ENCODE measurements at regions not wholly inside any gene's neighbourhood (a gene's known extent, or its start where the extent isn't known, plus 50 kb on each side); places are given as distances from the start of the nearest gene placed in this dataset.

DNA sequence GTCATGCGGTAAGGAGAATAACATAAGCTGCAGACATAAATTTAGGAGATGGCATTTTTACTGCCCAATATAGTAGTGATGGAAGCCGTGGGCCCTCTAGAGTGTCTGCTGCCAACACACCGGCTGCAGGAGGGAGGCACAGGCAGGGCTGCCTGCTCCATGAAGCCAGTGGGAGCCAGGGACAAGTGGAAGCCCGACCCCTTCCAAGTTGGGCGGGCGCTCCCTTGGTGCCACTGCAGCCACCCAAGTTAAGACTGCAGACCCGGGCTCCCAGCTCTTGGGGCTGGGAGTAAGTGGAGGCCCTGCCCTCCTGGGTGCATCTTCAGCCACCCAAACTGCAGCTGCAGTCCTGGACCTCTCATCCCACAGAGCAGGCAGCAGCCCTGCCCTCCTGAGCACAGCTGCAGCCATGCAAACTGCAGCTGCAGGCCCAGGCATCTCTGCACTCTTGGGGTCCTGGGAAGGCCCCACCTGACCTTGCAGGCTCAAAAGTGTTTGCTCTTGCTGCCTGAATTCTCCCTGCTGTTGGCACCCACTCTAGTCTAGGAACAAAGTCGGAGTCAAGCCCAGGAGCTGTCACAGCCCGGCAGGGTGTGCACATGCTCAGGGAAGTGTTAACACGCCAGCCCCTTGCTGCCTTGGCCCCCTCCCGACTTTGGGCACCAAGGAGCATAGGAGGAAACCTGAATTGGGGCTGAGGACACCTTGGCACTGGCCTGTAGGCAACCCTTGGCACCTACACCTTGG, 437.2 kb upstream of the PRMT6 start:
- no peaks in the 10 kb centered on the region for H3K36me3 ChIP-seq (ENCODE audit: control insufficient read depth, insufficient read depth, low read length)
- DNase-seq (ENCODE audit: low read depth) = no peak
- TF ChIP-seq, protein P1, sequence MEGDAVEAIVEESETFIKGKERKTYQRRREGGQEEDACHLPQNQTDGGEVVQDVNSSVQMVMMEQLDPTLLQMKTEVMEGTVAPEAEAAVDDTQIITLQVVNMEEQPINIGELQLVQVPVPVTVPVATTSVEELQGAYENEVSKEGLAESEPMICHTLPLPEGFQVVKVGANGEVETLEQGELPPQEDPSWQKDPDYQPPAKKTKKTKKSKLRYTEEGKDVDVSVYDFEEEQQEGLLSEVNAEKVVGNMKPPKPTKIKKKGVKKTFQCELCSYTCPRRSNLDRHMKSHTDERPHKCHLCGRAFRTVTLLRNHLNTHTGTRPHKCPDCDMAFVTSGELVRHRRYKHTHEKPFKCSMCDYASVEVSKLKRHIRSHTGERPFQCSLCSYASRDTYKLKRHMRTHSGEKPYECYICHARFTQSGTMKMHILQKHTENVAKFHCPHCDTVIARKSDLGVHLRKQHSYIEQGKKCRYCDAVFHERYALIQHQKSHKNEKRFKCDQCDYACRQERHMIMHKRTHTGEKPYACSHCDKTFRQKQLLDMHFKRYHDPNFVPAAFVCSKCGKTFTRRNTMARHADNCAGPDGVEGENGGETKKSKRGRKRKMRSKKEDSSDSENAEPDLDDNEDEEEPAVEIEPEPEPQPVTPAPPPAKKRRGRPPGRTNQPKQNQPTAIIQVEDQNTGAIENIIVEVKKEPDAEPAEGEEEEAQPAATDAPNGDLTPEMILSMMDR (IDR thresholded peaks at IDR 0.05; ENCODE audit: insufficient read depth, low read length, poor library complexity, severe bottlenecking) = no peak
- H3K4me3 ChIP-seq (ENCODE audit: low read depth, low read length) = no peak overlapping the region
- H3K27me3 ChIP-seq (ENCODE audit: control insufficient read depth, insufficient read depth, low read length) = no peaks in the 10 kb centered on the region

DNA sequence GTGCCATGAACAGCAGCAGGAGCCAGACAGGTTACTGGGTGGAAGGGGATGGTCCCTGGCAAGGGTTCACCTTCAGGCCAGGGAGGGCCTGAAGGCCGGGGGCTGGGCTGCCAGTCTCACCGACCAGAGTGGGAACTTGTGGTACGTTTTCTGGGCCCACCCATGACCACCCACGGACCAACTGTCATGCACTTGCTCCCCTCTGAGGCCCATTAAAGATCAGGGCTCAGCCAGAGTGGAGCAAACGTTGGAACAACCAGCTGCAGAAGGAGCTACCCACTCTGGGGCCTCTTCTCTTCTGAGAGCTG, 436.7 kb upstream of the PRMT6 start:
- H3K27me3 ChIP-seq (ENCODE audit: control insufficient read depth, insufficient read depth, low read length) = no peaks in the 10 kb centered on the region
- no peak for DNase-seq (ENCODE audit: low read depth)
- TF ChIP-seq, protein P1 (IDR thresholded peaks at IDR 0.05; ENCODE audit: insufficient read depth, low read length, poor library complexity, severe bottlenecking) = no peak
- no peaks in the 10 kb centered on the region for H3K36me3 ChIP-seq (ENCODE audit: control insufficient read depth, insufficient read depth, low read length)
- H3K4me3 ChIP-seq (ENCODE audit: low read depth, low read length) = no peak overlapping the region

DNA sequence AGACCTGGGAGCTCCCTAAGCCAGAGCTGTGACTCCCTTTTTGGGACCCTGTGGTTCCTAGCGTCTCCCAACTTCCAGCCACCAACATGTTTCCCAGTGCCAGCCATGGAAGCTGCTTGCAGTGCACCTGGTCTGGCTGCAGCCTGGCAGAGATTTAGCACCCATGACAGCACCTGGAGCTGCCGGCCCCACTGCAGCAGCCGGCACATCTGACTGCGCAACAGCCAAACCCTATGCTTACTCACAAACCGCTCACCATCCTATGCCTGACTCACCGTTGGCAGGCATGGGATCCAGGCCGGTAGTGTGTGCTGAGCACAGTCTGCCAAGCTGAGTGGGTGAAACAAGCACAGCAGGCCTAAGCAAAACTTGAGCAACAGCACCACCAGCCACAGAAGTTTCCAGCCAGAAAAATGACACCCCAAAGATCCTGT, 435.9 kb upstream of the PRMT6 start:
- H3K4me3 ChIP-seq (ENCODE audit: low read depth, low read length) = no peak overlapping the region
- no peaks in the 10 kb centered on the region for H3K36me3 ChIP-seq (ENCODE audit: control insufficient read depth, insufficient read depth, low read length)
- no peaks in the 10 kb centered on the region for H3K27me3 ChIP-seq (ENCODE audit: control insufficient read depth, insufficient read depth, low read length)
- TF ChIP-seq, protein P1 (IDR thresholded peaks at IDR 0.05; ENCODE audit: insufficient read depth, low read length, poor library complexity, severe bottlenecking) = peak; percentile 15
- DNase-seq (ENCODE audit: low read depth) = peak; percentile 90

DNA sequence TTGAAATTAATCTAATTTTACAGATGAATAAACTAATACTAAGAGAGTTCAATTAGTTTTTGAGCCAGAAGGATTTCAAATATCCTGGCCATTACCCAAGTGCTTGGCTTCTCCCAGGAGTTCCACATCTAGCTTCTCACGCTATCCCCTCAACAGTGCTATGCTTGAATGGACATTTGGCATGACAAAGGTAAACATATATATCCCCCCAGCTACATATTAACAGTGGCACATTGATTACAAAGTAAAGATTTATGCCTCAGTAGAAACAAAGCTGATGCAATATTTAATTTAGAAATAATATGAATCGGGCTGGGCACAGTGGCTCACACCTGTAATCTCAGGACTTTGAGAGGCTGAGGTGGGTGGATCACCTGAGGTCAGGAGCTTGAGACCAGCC, 434.6 kb upstream of the PRMT6 start:
- DNase-seq (ENCODE audit: low read depth) = peak; percentile 69
- Histone ChIP-seq H3K4me3 (ENCODE audit: low read depth, low read length) (no peak overlapping the region), H3K36me3 (ENCODE audit: control insufficient read depth, insufficient read depth, low read length) (no peaks in the 10 kb centered on the region), H3K27me3 (ENCODE audit: control insufficient read depth, insufficient read depth, low read length) (no peaks in the 10 kb centered on the region)
- TF ChIP-seq, protein P1 (IDR thresholded peaks at IDR 0.05; ENCODE audit: insufficient read depth, low read length, poor library complexity, severe bottlenecking) = no peak

DNA sequence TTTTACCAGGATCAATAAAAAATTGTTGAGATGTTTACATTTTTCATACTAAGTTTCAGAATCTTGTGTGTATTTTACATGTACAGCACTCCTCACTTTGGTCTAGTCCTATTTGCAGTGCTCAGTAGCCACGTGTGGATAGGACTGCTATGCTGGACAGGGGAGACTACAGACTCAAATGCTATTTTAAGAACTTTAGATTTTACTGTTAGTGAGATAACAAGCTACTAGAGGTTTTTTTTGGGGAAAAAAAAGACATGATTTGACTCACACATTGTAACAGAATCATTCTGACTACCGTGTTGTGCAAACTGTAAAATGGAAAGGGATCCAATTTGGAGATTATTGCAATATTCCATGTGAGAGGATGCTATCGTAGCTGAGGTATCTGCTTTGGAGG, 418.9 kb upstream of the PRMT6 start:
- TF ChIP-seq, protein P1 (IDR thresholded peaks at IDR 0.05; ENCODE audit: insufficient read depth, low read length, poor library complexity, severe bottlenecking) = no peak
- Histone ChIP-seq H3K27me3 (ENCODE audit: control insufficient read depth, insufficient read depth, low read length) (no peaks in the 10 kb centered on the region), H3K36me3 (ENCODE audit: control insufficient read depth, insufficient read depth, low read length) (no peaks in the 10 kb centered on the region), H3K4me3 (ENCODE audit: low read depth, low read length) (no peak overlapping the region)
- DNase-seq (ENCODE audit: low read depth) = no peak

DNA sequence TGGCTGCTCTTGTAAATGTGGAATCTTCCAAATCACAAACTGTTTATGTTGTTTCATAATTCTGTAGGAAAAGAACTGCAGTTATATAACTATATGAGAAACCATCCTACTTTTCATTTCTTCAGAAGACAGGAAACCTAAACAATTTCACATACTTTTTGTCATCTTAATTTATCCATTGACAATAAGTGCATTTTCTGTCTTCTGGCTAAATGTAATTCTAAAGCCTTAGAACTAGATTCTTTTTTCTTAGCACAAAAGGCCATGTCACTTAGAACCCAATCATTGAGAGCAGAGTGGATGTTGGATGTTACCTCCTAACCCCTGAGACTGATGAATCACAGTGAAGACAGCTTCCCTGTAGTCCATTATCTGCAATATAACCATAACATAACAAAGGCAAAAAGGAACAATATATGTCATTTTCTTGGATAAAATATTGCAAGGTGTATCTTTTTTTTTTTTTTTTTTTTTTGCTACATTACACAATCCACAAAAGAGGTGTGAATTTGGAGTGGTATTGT, 410.2 kb upstream of the PRMT6 start:
- Histone ChIP-seq H3K27me3 (ENCODE audit: control insufficient read depth, insufficient read depth, low read length) (no peaks in the 10 kb centered on the region), H3K4me3 (ENCODE audit: low read depth, low read length) (no peak overlapping the region), H3K36me3 (ENCODE audit: control insufficient read depth, insufficient read depth, low read length) (no peaks in the 10 kb centered on the region)
- DNase-seq (ENCODE audit: low read depth) = no peak
- TF ChIP-seq, protein P1 (IDR thresholded peaks at IDR 0.05; ENCODE audit: insufficient read depth, low read length, poor library complexity, severe bottlenecking) = no peak
